ENCODE measurements at regions not wholly inside any gene's neighbourhood (a gene's known extent, or its start where the extent isn't known, plus 50 kb on each side); places are given as distances from the start of the nearest gene placed in this dataset.
"Not testable (repeated sequence)": the region's sequence is repeated elsewhere in the genome, so short reads cannot be mapped to it uniquely, and the experiment has no call there.

- H3K9me3 Mint-ChIP-seq = peaks cover 5% of the 10 kb centered on the region
- H3K27me3 Mint-ChIP-seq = no peaks in the 10 kb centered on the region
- no peak for ATAC-seq (replicated peaks)
- no peaks in the 10 kb centered on the region for H3K4me1 Mint-ChIP-seq
- H3K4me3 Mint-ChIP-seq = no peak overlapping the region
- H3K36me3 Mint-ChIP-seq (ENCODE audit: low read depth) = no peaks in the 10 kb centered on the region
- no peak overlapping the region for H3K27ac Mint-ChIP-seq
Observed at GRCh38 chr11:42947405-42947804, 364.4 kb upstream of the API5 start.

DNA sequence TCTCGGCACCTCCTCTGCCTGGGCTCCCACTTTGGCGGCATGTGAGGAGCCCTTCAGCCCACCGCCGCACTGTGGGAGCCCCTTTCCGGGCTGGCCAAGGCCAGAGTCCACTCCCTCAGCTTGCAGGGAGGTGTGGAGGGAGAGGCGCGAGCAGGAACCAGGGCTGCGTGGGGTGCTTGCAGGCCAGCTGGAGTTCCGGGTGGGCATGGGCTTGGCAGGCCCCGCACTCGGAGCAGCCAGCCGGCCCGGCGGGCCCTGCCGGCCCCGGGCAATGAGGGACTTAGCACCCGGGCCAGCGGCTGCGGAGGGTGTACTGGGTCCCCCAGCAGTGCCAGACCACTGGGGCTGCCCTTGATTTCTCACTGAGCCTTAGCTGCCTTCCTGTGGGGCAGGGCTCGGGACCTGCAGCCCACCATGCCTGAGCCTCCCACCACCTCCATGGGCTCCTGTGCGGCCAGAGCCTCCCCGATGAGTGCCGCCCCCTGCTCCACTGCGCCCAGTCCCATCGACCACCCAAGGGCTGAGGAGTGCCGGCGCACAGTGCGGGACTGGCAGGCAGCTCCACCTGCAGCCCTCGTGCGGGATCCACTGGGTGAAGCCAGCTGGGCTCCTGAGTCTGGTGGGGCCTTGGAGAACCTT lies 361.9 kb upstream of the API5 start:
- H3K27me3 Mint-ChIP-seq; H3K27ac Mint-ChIP-seq; ATAC-seq (replicated peaks); H3K36me3 Mint-ChIP-seq (ENCODE audit: low read depth); H3K4me3 Mint-ChIP-seq; H3K4me1 Mint-ChIP-seq; H3K9me3 Mint-ChIP-seq: not testable (repeated sequence)

DNA sequence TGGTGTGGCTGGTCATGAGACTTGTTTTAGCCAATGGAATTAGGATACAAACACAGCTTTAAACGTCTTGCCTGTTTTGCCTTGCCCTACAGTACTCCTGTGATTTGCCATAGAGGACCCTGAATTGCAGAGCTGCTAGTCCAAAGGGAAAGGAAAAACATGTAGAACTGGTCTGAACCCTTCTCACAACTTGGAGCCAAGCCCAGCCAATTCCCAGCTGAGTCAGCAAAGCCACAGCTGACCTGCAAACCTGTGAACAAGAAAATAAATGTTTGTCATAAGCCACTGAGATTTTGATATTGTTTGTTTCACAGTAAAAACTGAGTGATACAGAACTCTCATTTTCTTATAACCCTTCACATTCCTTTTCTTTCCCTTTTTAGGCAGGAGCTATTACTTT lies 360.5 kb upstream of the API5 start:
- Mint-ChIP-seq H3K9me3 (peaks cover 5% of the 10 kb centered on the region), H3K36me3 (ENCODE audit: low read depth) (no peaks in the 10 kb centered on the region), H3K27me3 (no peaks in the 10 kb centered on the region), H3K4me1 (no peaks in the 10 kb centered on the region), H3K4me3 (no peak overlapping the region), H3K27ac (no peak overlapping the region)
- no peak for ATAC-seq (replicated peaks)

DNA sequence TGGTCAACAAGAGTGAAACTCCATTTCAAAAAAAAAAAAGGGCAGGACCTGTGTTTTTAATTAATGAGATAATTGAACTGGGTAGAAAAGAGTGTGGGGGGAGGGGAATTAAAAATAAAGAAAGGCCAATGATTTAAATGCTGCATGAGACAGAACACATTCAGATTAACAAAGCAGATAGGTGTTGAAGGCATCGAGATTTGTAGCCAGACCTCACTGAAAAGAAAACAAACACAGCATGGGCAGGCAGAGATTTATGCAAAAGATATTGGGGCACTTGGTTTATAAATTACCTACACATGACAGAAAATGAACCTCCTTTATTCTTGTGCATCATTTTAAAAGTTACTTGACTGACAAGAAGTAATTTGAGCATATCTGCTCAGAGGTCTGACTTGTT lies 354.0 kb upstream of the API5 start:
- H3K9me3 Mint-ChIP-seq = peaks cover 3% of the 10 kb centered on the region
- no peak for ATAC-seq (replicated peaks)
- no peaks in the 10 kb centered on the region for H3K4me1 Mint-ChIP-seq

GRCh38 chr11:42958635-42959034 lies 353.2 kb upstream of the API5 start:
- no peak for ATAC-seq (replicated peaks)
- H3K27me3 Mint-ChIP-seq = no peaks in the 10 kb centered on the region
- H3K4me1 Mint-ChIP-seq = no peaks in the 10 kb centered on the region
- no peak overlapping the region for H3K27ac Mint-ChIP-seq
- H3K9me3 Mint-ChIP-seq = peaks cover 3% of the 10 kb centered on the region
- H3K4me3 Mint-ChIP-seq = no peak overlapping the region
- no peaks in the 10 kb centered on the region for H3K36me3 Mint-ChIP-seq (ENCODE audit: low read depth)

More for the DNA sequence above, 354.0 kb upstream of the API5 start:
- Mint-ChIP-seq H3K27me3 (no peaks in the 10 kb centered on the region), H3K4me3 (no peak overlapping the region), H3K27ac (no peak overlapping the region), H3K36me3 (ENCODE audit: low read depth) (no peaks in the 10 kb centered on the region)

DNA sequence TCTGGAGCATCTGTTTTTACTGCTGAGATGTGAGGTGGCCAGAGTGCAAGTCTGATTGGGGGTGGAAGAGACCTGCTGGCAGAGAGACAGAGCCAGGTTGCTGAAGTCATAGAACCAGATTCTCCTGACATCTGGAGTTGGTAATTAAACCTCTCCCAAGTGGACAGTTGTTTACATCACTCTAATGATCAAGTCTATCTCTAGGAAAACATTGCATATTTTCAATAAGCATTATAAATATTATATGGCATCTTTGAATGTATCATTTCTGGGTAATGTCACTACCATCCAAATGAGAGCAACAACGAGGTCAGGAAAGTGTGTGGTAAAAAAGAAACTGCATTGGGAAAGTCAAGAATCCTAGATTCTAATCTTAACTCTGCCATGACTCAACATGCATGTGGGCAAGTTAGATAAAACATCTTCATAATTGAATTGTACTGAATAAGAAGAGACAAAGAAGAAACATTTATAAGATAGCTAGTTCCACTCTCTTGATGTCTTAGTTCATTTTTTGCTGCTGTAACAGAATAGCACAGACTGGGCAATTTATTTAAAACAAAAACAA lies 351.2 kb upstream of the API5 start:
- no peak overlapping the region for H3K4me3 Mint-ChIP-seq
- no peak for ATAC-seq (replicated peaks)
- H3K27me3 Mint-ChIP-seq = no peaks in the 10 kb centered on the region
- H3K36me3 Mint-ChIP-seq (ENCODE audit: low read depth) = no peaks in the 10 kb centered on the region
- H3K4me1 Mint-ChIP-seq = no peaks in the 10 kb centered on the region
- H3K27ac Mint-ChIP-seq = no peak overlapping the region
- peaks cover 3% of the 10 kb centered on the region for H3K9me3 Mint-ChIP-seq

DNA sequence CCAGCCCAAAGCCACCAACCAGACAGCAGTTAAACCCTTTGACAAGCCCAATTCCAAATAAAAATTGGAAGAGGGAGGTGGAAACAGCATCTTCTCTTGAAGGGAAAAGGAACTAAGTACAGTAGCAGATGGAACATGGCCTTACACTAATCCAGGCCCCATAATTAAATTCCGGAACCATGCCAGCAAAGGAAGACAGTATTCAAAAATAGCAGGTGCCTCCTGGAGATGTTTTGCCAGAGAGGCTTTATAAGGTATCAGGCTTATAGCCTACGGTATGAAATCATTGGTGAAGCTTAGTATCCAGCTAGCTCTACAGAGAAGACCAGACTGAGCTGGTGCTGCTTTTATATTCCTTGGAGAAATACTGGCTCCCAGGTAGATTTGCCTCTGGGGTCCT lies 344.1 kb upstream of the API5 start:
- peaks cover 7% of the 10 kb centered on the region for H3K9me3 Mint-ChIP-seq
- no peak for ATAC-seq (replicated peaks)
- H3K4me1 Mint-ChIP-seq = no peaks in the 10 kb centered on the region
- no peaks in the 10 kb centered on the region for H3K36me3 Mint-ChIP-seq (ENCODE audit: low read depth)
- no peak overlapping the region for H3K27ac Mint-ChIP-seq
- no peak overlapping the region for H3K4me3 Mint-ChIP-seq
- no peaks in the 10 kb centered on the region for H3K27me3 Mint-ChIP-seq

DNA sequence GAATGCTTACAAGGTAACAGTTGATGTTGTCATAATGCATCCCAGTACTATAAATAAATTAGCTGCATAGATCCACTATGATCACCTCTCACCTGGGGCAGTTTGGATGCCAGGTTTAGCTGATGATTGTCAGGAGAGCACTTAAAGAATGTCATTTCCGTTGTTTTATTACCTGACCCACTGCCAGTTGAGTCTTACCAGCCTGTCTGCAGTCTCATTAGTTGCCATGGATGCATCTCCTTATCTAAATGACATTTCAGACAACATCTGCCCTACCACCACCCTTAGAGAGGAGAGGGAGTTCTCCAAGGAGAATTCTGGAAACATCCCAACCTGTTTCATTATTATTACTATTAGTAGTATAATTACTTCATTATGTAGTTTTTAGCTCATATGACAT lies 339.1 kb upstream of the API5 start:
- Mint-ChIP-seq H3K9me3 (peaks cover 3% of the 10 kb centered on the region), H3K36me3 (ENCODE audit: low read depth) (no peaks in the 10 kb centered on the region), H3K4me1 (no peaks in the 10 kb centered on the region), H3K4me3 (no peak overlapping the region), H3K27me3 (no peaks in the 10 kb centered on the region), H3K27ac (no peak overlapping the region)
- ATAC-seq (replicated peaks) = no peak

DNA sequence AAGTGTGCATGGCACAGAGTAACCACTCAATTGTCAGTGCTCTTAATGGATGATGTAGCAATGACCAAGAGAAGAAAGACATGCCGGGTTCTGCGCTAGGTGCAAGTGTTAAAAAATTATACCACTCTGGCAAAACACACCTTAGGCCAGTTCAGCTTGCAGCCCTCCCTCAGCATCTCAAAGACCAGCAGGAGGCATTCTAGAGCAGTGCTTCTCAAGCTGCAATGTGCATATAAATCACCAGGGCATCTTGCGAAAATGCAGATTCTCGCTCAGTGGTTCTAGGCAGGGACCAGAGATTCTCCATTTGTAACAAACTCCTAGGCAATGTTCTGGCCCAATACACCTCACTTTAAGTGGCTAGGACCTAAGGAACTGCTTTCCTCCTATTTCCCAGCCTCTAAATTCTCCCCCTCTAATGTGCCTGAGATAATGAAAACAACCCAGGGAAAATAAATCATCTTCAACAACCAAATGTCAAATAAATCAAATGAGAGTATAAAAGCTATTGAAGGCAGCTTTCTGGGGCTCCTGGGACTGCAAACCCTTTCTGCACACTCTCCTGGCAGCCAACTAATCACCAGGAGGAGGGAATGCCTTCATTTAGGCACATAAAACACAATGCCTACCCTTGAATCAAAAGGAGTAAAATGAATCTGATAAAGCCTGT lies 337.2 kb upstream of the API5 start:
- Mint-ChIP-seq H3K27ac (no peak overlapping the region), H3K36me3 (ENCODE audit: low read depth) (no peaks in the 10 kb centered on the region), H3K27me3 (no peaks in the 10 kb centered on the region), H3K4me3 (no peak overlapping the region), H3K4me1 (no peaks in the 10 kb centered on the region), H3K9me3 (peaks cover 2% of the 10 kb centered on the region)
- no peak for ATAC-seq (replicated peaks)

DNA sequence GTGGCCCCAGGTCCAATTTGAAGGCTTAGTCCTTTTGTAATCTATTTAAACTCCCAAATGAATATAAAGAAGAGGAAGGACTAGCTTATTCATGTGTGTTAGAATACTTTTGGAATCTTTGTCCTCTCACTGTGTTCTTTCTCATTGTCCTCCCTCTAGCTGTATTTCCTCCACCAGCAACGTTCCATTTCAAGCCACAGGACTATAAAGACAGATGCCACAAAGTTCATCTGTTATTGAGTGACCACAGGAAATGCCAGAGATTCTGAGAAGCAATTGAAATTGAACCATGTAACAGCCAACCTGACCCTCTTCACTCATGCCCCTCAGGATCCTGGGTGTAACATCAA lies 336.6 kb upstream of the API5 start:
- Mint-ChIP-seq H3K27me3 (no peaks in the 10 kb centered on the region), H3K4me3 (no peak overlapping the region), H3K27ac (no peak overlapping the region), H3K36me3 (ENCODE audit: low read depth) (no peaks in the 10 kb centered on the region), H3K4me1 (no peaks in the 10 kb centered on the region), H3K9me3 (no peaks in the 10 kb centered on the region)
- no peak for ATAC-seq (replicated peaks)

DNA sequence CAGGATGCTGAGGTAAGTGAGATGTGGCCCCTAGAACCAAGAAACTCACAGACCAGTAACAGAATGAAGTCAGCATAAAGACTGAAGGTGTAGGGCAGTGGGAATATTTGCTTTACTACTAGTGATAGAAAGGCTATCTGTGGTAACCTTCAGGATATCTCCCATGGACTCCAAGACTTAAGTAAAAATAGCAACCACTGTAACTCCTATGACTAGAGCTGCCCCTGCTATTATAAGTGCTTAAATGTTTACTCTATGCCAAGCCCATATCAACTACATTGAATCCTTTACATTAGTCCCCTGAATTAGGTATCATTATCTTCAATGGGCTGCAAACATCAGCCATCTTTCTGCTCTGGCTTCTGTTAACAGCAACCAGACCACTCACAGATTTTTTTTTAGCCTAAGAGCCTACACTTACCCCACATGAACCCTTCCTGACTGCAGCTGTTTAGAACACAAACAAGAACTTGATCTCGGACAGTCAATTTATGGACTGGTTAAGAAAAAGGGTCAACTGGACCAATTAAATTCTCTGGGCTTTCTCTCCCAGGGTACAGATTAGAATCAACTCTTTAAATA lies 335.1 kb upstream of the API5 start:
- H3K36me3 Mint-ChIP-seq (ENCODE audit: low read depth) = no peaks in the 10 kb centered on the region
- H3K4me1 Mint-ChIP-seq = no peaks in the 10 kb centered on the region
- H3K4me3 Mint-ChIP-seq = no peak overlapping the region
- no peaks in the 10 kb centered on the region for H3K9me3 Mint-ChIP-seq
- H3K27ac Mint-ChIP-seq = no peak overlapping the region
- H3K27me3 Mint-ChIP-seq = no peaks in the 10 kb centered on the region
- ATAC-seq (replicated peaks) = no peak

GRCh38 chr11:42992594-42992993 lies 319.2 kb upstream of the API5 start:
- Mint-ChIP-seq H3K27me3 (no peaks in the 10 kb centered on the region), H3K4me3 (no peak overlapping the region), H3K36me3 (ENCODE audit: low read depth) (no peaks in the 10 kb centered on the region), H3K9me3 (no peaks in the 10 kb centered on the region), H3K27ac (no peak overlapping the region), H3K4me1 (no peaks in the 10 kb centered on the region)
- ATAC-seq (replicated peaks) = no peak

GRCh38 chr11:42996421-42997307 lies 315.1 kb upstream of the API5 start:
- Mint-ChIP-seq H3K27ac (no peak overlapping the region), H3K9me3 (no peaks in the 10 kb centered on the region), H3K27me3 (no peaks in the 10 kb centered on the region), H3K4me1 (no peaks in the 10 kb centered on the region), H3K36me3 (ENCODE audit: low read depth) (no peaks in the 10 kb centered on the region), H3K4me3 (no peak overlapping the region)
- no peak for ATAC-seq (replicated peaks)

DNA sequence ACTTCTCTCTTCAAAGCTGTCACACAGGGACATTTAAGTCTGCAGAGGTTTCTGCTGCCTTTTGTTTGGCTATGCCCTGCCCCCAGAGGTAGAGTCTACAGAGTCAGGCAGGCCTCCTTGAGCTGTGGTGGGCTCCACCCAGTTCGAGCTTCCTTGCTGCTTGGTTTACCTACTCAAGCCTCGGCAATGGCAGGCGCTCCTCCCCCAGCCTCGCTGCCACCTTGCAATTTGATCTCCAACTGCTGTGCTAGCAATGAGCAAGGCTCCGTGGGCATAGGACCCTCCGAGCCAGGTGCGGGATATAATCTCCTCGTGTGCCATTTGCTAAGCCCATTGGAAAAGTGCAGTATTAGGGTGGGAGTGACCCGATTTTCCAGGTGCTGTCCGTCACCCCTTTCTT lies 306.9 kb upstream of the API5 start:
- H3K27me3 Mint-ChIP-seq; H3K4me1 Mint-ChIP-seq; H3K36me3 Mint-ChIP-seq (ENCODE audit: low read depth); ATAC-seq (replicated peaks); H3K27ac Mint-ChIP-seq; H3K4me3 Mint-ChIP-seq: not testable (repeated sequence)
- H3K9me3 Mint-ChIP-seq = peaks cover 13% of the 10 kb centered on the region

All from activated T-helper 17 cell treated with anti-CD3 and anti-CD28 coated beads, Interleukin-2, amount 50 U/mL, for 72 hours (primary cell).